Nephron (organoid): ENCODE measurements at regions not wholly inside any gene's neighbourhood (a gene's known extent, or its start where the extent isn't known, plus 50 kb on each side); places are given as distances from the start of the nearest gene placed in this dataset.
A peak's percentile ranks its signal among the peaks of the same experiment; 100 is the strongest.

Source experiments
- H3K27ac Mint-ChIP-seq, 3 experiments: 2 replicates each; pipeline ENCODE4 v1.8.0; 2020; ENCODE audit warnings: mixed read lengths in 3 of 3, mild to moderate bottlenecking in 2 of 3, moderate library complexity in 1 of 3
- H3K27me3 Mint-ChIP-seq: 2 replicates; pipeline ENCODE4 v1.8.0; 2021; ENCODE audit warnings: low read depth, mild to moderate bottlenecking, moderate library complexity, mixed read lengths
- H3K36me3 Mint-ChIP-seq: 2 replicates; pipeline ENCODE4 v1.8.0; 2020; ENCODE audit warnings: low read depth, mixed read lengths
- H3K4me1 Mint-ChIP-seq: 2 replicates; pipeline ENCODE4 v1.8.0; 2020; ENCODE audit warnings: mixed read lengths
- H3K4me3 Mint-ChIP-seq, 3 experiments: 2 replicates each; pipeline ENCODE4 v1.8.0; 2020; ENCODE audit warnings: mild to moderate bottlenecking in 3 of 3, mixed read lengths in 3 of 3, moderate library complexity in 2 of 3
- H3K9me3 Mint-ChIP-seq: 2 replicates; pipeline ENCODE4 v1.8.0; 2020; ENCODE audit warnings: mixed read lengths
- CTCF ChIP-seq, 3 experiments: fragments of 200-600 bp; sonication (generic); IDR thresholded peaks; one replicate each; pipeline ENCODE4 v1.5.0; 2021; ENCODE audit warnings: antibody characterized with exemption in 3 of 3; ENCODE audit not compliant: unreplicated experiment in 3 of 3

GRCh38 chr18:76102156-76102555 is 392.9 kb downstream of the ZNF516 start:
- H3K27me3 Mint-ChIP-seq = no peaks in the 10 kb centered on the region
- peaks cover 34% of the 10 kb centered on the region for H3K9me3 Mint-ChIP-seq
- peak overlapping the region in 2 of 3 experiments; percentile 9 to 68 for H3K27ac Mint-ChIP-seq
- peaks cover 6% of the 10 kb centered on the region for H3K36me3 Mint-ChIP-seq
- peak overlapping the region in 1 of 3 experiments; percentile 54 for H3K4me3 Mint-ChIP-seq
- no peak for TF ChIP-seq CTCF (IDR thresholded peaks at IDR 0.05; ENCODE audit: unreplicated experiment in 3 of 3)
- peaks cover 52% of the 10 kb centered on the region for H3K4me1 Mint-ChIP-seq

GRCh38 chr18:76099931-76100457 is 395.0 kb downstream of the ZNF516 start:
- Mint-ChIP-seq H3K27me3 (no peaks in the 10 kb centered on the region), H3K4me1 (peaks cover 52% of the 10 kb centered on the region), H3K36me3 (peaks cover 6% of the 10 kb centered on the region), H3K9me3 (peaks cover 19% of the 10 kb centered on the region), H3K27ac (no peak overlapping the region), H3K4me3 (no peak overlapping the region)
- TF ChIP-seq CTCF (IDR thresholded peaks at IDR 0.05; ENCODE audit: unreplicated experiment in 3 of 3) = no peak

GRCh38 chr18:76098674-76099411 is 396.2 kb downstream of the ZNF516 start:
- Mint-ChIP-seq H3K27me3 (no peaks in the 10 kb centered on the region), H3K9me3 (peaks cover 22% of the 10 kb centered on the region), H3K27ac (peak overlapping the region; percentile 61 to 78 (median 73)), H3K4me1 (peaks cover 52% of the 10 kb centered on the region), H3K4me3 (no peak overlapping the region), H3K36me3 (peaks cover 4% of the 10 kb centered on the region)
- TF ChIP-seq CTCF (IDR thresholded peaks at IDR 0.05; ENCODE audit: unreplicated experiment in 3 of 3) = no peak

- no peak overlapping the region for H3K4me3 Mint-ChIP-seq
- H3K27ac Mint-ChIP-seq = no peak overlapping the region
- peaks cover 4% of the 10 kb centered on the region for H3K9me3 Mint-ChIP-seq
- H3K4me1 Mint-ChIP-seq = no peaks in the 10 kb centered on the region
- no peaks in the 10 kb centered on the region for H3K36me3 Mint-ChIP-seq
- peaks cover 11% of the 10 kb centered on the region for H3K27me3 Mint-ChIP-seq
- no peak for TF ChIP-seq CTCF (IDR thresholded peaks at IDR 0.05; ENCODE audit: unreplicated experiment in 3 of 3)
These were observed 413.5 kb downstream of the ZNF516 start for GRCh38 chr18:76081536-76081935.

- Mint-ChIP-seq H3K36me3 (no peaks in the 10 kb centered on the region), H3K4me3 (no peak overlapping the region), H3K27ac (no peak overlapping the region), H3K4me1 (no peaks in the 10 kb centered on the region), H3K27me3 (peaks cover 11% of the 10 kb centered on the region), H3K9me3 (no peaks in the 10 kb centered on the region)
- no peak for TF ChIP-seq CTCF (IDR thresholded peaks at IDR 0.05; ENCODE audit: unreplicated experiment in 3 of 3)
These were observed 414.6 kb downstream of the ZNF516 start for GRCh38 chr18:76080430-76080829.

- no peak for TF ChIP-seq CTCF (IDR thresholded peaks at IDR 0.05; ENCODE audit: unreplicated experiment in 3 of 3)
- Mint-ChIP-seq H3K4me3 (no peak overlapping the region), H3K4me1 (no peaks in the 10 kb centered on the region), H3K27me3 (peaks cover under 1% of the 10 kb centered on the region), H3K36me3 (no peaks in the 10 kb centered on the region), H3K9me3 (peaks cover 15% of the 10 kb centered on the region), H3K27ac (no peak overlapping the region)
These were observed 419.3 kb downstream of the ZNF516 start for GRCh38 chr18:76075777-76076176.
